ENCODE measurements at regions not wholly inside any gene's neighbourhood (a gene's known extent, or its start where the extent isn't known, plus 50 kb on each side); places are given as distances from the start of the nearest gene placed in this dataset.

GRCh38 chr12:30840715-30841114 lies 85.8 kb upstream of the TSPAN11 start:
- TF ChIP-seq, protein P1, sequence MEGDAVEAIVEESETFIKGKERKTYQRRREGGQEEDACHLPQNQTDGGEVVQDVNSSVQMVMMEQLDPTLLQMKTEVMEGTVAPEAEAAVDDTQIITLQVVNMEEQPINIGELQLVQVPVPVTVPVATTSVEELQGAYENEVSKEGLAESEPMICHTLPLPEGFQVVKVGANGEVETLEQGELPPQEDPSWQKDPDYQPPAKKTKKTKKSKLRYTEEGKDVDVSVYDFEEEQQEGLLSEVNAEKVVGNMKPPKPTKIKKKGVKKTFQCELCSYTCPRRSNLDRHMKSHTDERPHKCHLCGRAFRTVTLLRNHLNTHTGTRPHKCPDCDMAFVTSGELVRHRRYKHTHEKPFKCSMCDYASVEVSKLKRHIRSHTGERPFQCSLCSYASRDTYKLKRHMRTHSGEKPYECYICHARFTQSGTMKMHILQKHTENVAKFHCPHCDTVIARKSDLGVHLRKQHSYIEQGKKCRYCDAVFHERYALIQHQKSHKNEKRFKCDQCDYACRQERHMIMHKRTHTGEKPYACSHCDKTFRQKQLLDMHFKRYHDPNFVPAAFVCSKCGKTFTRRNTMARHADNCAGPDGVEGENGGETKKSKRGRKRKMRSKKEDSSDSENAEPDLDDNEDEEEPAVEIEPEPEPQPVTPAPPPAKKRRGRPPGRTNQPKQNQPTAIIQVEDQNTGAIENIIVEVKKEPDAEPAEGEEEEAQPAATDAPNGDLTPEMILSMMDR (conservative IDR thresholded peaks at IDR 0.05; ENCODE audit: low read length), result no peak
- no peak for TF ChIP-seq EZH2phosphoT487 (IDR thresholded peaks at IDR 0.05; ENCODE audit: borderline replicate concordance, low read depth, low read length)
